C4-2B (cell line): ENCODE measurements at regions not wholly inside any gene's neighbourhood (a gene's known extent, or its start where the extent isn't known, plus 50 kb on each side); places are given as distances from the start of the nearest gene placed in this dataset.

Experiments
- CTCF ChIP-seq: fragments of 450-650 bp; conservative IDR thresholded peaks from 2 replicates; pipeline ENCODE4 v1.5.1; 2017; ENCODE audit warnings: mild to moderate bottlenecking
- ZFX ChIP-seq: fragments of 450-650 bp; IDR thresholded peaks from 2 replicates; pipeline ENCODE4 v1.6.1; 2017

GRCh38 chr22:48228468-48228867 is 1466.0 kb downstream of the TBC1D22A start:
- TF ChIP-seq CTCF, result no peak
- no peak for TF ChIP-seq ZFX
